ENCODE measurements at regions not wholly inside any gene's neighbourhood (a gene's known extent, or its start where the extent isn't known, plus 50 kb on each side); places are given as distances from the start of the nearest gene placed in this dataset.
"Not testable (repeated sequence)": the region's sequence is repeated elsewhere in the genome, so short reads cannot be mapped to it uniquely, and the experiment has no call there.

DNA sequence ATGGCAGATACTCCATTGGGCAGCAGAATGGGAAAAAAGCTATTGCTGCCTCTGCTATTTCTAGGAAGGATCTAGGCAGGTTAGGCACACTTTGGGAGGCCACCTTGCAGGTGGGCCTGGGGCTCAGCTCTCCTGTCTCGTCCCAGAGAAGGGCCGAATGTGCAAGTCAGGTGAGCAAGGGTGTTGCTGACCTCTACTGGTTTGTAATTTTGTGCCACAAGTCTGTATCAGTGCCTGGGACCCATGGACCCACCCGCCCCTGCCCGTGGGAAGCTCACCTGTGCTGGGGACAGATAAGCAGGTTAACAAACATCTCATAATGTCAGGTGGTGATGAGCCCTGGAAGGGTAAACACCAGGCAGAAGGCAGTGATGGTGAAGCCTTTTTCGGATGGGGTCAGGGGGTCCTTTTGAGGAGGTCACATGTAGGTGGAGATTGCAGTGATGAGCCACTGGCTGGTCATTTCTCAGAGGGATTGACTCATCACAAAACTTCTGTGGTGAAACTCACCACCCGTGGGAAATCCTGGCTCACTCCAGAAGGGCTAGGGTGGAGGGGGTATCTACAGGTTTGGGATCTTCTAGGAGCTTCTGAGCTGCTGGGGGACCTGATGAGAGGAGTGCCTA is 161.3 kb downstream of the KLF13 start:
- no peak for DNase-seq (ENCODE audit: low read depth)

DNA sequence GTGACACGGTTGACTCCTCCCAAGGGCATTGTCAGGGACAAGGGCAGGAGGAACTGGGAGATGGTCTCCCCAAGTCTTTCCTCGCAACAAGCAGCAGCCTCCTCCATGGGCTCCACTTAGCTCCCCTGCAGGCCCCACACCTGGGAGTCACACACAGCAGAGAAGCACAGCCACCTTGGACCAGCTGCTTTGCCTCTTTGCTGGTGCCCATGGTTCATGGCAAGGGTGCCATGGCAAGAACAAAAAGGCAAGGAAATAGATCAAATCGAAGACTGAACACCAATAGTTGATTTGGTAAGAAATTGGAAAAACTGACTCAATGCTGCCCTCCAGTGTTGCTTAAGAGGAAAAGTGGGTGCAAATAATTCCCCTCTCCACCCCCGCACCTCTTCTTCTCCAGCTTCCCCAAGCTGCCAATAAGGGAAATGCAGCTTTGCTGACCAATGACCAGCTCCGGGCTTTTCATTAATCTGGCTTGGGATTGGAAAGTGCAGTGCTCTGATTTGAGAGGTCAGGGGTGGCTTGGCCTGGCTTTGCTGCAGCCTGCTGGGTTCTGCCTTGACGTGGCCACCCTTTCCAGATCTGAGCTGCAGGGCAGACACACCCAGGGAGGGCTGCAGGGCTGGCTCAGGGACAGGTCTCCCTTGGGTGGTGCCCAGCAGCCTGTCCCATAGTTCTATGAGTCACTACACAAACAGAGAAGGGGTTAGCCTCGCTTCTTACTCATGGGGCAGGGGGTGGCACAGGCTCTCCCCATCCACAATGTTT is 162.0 kb downstream of the KLF13 start:
- DNase-seq (ENCODE audit: low read depth): no peak

DNA sequence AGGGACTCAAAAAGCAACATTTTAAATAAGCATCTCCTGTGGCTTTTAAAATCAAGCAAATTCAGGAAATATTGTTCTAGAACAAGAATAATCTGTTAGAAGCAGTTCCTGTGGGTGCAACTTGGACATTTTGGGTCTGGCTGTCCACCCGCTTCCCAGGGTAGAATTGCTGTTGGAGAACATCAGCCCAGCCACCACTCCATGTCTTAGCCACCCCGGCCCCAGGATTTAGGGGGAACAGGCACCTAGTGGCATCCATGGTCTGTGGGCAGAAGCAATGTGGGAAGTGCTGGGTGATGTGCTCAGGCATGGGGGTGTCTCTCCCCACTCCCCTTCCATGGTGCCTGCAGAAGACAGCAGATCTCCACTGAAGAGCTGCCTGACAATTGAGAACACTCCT is 162.6 kb downstream of the KLF13 start:
- DNase-seq (ENCODE audit: low read depth): no peak

GRCh38 chr15:31489801-31490646 is 163.4 kb downstream of the KLF13 start:
- no peak for DNase-seq (ENCODE audit: low read depth)

DNA sequence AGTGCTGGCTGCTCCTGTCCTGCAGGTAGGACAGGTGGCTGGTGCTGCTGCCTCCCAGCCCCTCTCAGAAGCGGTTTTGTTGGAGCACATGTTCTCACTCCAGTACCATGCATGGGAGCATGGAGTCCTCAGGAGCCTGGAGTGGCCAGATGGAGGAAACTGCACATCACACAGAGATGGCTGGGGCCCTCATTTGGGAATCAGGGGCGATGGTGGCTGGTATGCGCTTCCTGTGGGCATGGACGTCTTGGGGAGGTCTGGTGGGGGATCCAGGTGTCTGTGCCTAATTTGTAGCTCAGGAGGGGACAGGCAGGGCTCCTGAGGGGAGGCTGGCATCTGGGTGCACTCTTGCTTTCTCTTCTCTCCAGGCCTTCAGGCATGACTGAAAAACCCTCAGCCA is 168.2 kb downstream of the KLF13 start:
- no peak for DNase-seq (ENCODE audit: low read depth)

DNA sequence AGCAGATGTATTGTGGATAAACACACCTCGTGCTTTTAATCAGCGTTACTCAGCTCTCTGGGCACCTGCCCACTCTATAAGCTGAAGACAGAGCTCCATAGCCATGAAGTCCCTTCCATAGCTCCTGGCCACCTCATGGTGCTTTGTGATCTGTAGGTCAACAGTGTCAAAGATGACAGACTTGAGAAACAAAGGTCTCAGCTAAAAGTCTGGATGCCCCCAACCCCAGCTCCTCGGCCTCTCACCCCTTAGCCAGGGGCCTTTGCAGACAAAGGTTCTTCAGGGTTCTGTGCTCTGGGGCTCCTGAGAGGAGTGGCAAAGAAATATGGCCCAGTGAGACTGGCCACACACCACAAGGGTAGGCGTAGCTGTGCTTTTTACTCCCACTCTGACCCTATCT is 168.6 kb downstream of the KLF13 start:
- no peak for DNase-seq (ENCODE audit: low read depth)

GRCh38 chr15:31497838-31498237 is 171.2 kb downstream of the KLF13 start:
- no peak for DNase-seq (ENCODE audit: low read depth)

DNA sequence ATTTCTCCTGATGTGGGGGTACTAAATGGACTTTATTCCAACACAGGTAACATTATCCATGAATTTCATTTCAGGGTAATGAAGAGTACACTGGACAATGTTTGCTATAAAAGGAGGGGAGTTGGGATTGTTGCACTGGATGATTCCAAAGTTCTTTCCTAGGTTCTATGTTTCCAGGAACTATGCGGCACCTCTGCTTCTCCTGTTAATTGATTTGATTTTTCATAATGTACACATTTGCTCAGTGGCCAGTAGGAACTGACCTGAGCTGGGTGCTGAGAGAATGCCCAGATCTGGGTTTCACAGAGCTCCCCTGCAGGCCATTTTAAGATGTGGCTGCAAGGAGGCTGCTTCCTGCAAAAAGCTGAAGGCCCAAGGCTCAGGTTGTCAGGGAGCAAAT is 171.7 kb downstream of the KLF13 start:
- DNase-seq (ENCODE audit: low read depth): no peak

- no peak for DNase-seq (ENCODE audit: low read depth)
These were observed 172.1 kb downstream of the KLF13 start for GRCh38 chr15:31498756-31499155.

GRCh38 chr15:31499236-31499952 is 172.8 kb downstream of the KLF13 start:
- no peak for DNase-seq (ENCODE audit: low read depth)

- DNase-seq (ENCODE audit: low read depth): no peak
These were observed 173.5 kb downstream of the KLF13 start for GRCh38 chr15:31499953-31500765.

GRCh38 chr15:31500766-31501449 is 174.3 kb downstream of the KLF13 start:
- no peak for DNase-seq (ENCODE audit: low read depth)

DNA sequence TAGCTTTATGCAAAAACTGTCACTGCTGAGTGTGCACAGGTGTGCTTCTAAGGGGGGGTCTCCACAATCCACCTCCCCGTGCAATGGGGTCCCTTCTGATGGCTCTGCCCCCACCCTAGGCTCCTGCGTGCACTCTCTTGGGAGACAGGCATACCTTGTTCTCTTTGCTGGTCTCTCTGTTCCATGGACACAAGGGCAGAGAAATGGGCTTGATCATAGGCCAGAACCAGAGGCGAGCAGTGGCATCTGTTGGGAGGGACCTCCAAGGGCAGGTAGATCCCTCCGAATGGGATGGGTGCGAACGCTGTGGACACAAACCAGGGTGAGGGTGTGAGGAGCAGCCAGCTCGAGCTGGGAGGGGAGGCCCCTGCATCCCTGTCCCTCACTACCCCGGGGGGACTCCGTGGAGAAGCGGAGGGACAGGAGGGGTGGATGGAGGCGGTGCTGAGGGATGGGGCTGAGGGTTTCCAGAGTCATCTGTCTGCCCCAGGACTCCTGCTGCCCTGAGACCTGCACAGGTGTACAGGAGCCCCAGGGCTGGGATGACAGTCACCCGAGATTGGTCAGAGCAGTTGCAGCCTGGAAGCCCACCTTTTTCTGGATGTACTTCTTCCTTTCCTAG is 175.0 kb downstream of the KLF13 start:
- no peak for DNase-seq (ENCODE audit: low read depth)

- DNase-seq (ENCODE audit: low read depth): no peak
These were observed 176.1 kb downstream of the KLF13 start for GRCh38 chr15:31502541-31503229.

GRCh38 chr15:31503256-31503655 is 176.6 kb downstream of the KLF13 start:
- DNase-seq (ENCODE audit: low read depth): no peak

- no peak for DNase-seq (ENCODE audit: low read depth)
These were observed 177.3 kb downstream of the KLF13 start for GRCh38 chr15:31503758-31504461.

GRCh38 chr15:31504462-31504839 is 177.8 kb downstream of the KLF13 start:
- no peak for DNase-seq (ENCODE audit: low read depth)

DNA sequence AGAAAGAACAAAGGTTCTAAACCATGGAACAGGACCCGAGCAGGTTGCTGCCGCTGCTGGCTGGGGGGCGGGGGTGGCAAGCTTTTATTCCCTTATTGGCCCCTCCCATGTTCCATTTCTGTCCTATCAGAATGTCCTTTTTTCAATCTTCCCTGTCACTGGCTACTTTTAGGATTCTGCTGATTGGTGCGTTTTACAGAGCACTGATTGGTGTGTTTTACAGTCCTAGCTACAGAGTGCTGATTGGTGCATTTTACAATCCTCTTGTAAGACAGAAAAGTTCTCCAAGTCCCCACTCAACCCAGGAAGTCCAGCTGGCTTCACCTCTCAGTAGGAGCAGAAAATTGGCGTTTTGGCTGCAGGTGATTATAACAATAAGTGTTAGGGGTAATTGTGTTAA is 180.9 kb downstream of the KLF13 start:
- DNase-seq (ENCODE audit: low read depth): not testable (repeated sequence)

- DNase-seq (ENCODE audit: low read depth): no peak
These were observed 182.0 kb downstream of the KLF13 start for GRCh38 chr15:31508656-31509055.
